NCI-H1092 treated with DMSO at 0.1 percent for 48 hours (cell line): ENCODE measurements at regions not wholly inside any gene's neighbourhood (a gene's known extent, or its start where the extent isn't known, plus 50 kb on each side); places are given as distances from the start of the nearest gene placed in this dataset.
A peak's percentile ranks its signal among the peaks of the same experiment; 100 is the strongest.

ENCODE experiments used
- DNase-seq: peaks from one replicate; lab custom pipeline; 2025; lab: John Stamatoyannopoulos, UW

GRCh38 chr5:161235569-161235968 lies 311.0 kb downstream of the GABRB2 start:
- DNase-seq: no peak

DNA sequence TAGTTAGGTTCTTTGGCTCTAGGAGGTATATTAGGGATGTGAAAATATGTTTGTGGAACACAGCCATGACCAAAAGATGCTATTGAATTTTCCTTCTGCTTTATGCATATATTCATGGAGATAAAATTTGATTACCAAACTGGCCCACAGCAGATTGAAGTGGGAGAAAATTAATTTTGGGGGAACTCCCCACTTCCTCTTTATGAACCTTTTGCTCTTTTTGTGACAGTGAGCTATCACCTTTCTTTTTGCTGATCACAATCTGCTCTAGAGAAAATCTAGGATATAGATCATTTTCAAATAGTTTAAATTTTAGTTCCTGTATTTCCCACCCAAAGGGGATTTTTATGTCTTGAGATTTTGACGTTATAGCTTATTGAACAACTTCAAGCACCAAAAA lies 313.0 kb downstream of the GABRB2 start:
- DNase-seq: no peak

- DNase-seq: peak; percentile 46
These were observed 316.3 kb downstream of the GABRB2 start for GRCh38 chr5:161230221-161230620.

GRCh38 chr5:161219816-161220215 lies 326.7 kb downstream of the GABRB2 start:
- DNase-seq: no peak

GRCh38 chr5:161216877-161217276 lies 329.6 kb downstream of the GABRB2 start:
- no peak for DNase-seq

DNA sequence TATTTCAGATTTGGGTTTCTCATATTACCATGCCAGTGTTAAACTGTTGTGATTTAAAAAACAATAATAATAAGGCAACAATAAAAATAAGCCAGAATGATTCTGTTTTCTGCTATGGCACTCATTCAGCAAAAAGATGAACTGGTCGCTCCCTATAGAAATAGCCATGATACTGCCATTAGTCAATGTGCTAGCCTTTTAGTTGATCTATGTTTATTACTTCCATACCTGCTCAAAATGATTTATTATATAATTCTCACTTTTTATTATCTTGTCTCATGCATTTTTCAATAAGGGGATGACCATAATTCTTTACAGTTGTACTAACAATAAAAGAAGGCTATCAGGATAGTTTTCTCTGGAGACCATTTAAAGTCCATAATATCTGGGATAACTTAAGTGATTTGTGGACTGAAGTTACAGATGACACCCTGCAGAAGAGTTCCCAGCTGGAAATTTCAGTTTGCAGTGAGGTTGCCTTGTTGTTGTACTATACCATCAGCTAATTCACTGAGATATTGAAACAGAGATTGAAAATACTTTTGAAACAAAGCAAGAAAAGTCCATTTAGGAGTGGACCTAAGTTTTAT lies 334.3 kb downstream of the GABRB2 start:
- no peak for DNase-seq

GRCh38 chr5:161201558-161201957 lies 345.0 kb downstream of the GABRB2 start:
- no peak for DNase-seq

DNA sequence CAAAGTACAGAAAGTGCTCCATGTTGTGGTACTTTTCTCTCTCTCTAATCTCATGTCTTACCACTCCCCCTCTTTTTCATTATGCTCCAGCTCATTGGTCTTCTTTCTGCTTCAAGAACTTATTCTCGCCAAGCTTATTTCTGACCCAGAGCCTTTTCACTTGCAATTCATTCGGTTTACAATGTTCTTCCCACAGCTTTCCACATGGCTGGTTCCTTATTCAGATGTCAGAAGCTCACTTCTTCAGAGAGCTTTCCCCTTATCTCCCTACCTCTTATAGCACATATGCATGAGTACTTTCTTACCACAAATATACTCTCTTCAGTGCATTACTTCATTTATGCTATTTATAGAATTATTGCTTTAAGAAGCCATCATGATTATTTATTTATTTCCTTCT lies 338.8 kb upstream of the ATP10B start:
- DNase-seq: no peak

- no peak for DNase-seq
These were observed 338.1 kb upstream of the ATP10B start for GRCh38 chr5:161190086-161190485.

- DNase-seq: no peak
These were observed 337.4 kb upstream of the ATP10B start for GRCh38 chr5:161189452-161189851.

GRCh38 chr5:161183559-161183958 lies 331.5 kb upstream of the ATP10B start:
- no peak for DNase-seq

DNA sequence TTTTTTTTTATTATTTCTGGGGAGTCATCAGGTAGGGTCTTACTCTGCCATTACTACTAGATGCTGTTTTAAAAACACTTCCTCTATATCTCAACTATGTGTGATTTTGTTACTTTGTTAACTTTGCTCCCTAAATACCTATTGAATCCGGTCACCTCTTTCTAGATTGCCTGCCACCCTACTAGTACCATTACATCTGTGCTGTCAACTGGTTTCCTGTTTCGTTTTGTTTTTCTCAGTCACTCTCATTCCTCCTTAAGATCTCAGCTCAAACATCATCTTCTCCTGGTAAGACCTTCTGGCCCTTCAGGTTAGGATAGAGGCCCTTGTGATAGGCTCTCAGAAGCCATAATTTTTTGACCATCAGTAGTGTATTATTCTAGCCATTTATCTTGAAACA lies 324.2 kb upstream of the ATP10B start:
- DNase-seq: no peak

GRCh38 chr5:161169776-161170175 lies 317.8 kb upstream of the ATP10B start:
- no peak for DNase-seq

DNA sequence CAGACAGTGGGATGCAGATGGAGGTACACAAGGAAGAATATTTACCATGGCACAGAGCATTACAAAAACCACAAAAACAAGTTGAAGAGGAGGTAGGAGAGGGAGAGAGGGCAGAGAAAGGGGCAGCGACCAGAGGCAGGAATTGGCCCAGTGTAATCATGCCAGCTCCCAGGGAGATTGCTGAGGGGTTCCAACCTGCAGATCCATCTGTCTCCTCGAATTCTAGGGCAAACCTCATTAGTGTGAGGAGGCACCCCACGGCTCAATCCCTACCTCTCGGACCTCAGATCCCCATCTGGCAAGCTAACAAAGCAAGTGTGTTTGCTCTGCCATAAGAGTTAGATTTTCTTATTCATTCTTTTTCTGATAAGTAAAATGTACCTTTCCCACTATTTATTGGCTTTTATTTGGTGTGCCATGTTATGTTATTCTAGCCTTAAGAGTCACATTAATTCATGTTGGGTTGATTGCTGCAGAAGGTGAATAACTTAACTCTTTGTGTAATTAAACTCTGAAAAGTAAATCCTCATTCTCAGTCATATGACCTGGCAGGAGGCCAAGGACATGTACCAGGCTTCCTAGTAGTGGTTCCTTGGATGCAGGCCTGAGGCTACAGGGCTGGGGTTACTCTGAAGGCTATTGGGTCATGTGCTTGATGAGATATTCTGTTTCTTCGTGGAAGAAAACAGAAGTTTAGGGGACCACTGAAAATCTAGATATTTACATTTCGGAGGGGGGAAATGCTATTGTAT lies 315.2 kb upstream of the ATP10B start:
- peak; percentile 66 for DNase-seq

- DNase-seq: no peak
These were observed 314.1 kb upstream of the ATP10B start for GRCh38 chr5:161165998-161166660.

DNA sequence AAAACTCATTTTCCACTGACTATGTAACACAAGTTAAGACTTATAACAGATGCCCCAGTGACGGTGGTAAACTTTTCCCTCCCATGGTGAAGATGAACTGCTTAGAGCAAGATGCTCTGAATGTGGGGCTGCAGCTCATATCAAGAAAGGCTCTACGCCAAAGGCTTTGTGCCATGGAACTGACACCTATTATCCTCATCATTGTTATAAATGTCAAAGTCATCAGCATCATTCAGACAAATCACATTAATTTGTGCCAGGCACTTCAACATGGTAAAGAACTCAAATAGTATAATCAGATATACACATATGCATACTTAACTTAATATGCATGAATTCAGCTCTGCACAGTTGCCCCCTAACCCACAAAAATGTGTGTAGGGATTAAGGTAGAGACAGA lies 305.9 kb upstream of the ATP10B start:
- no peak for DNase-seq

GRCh38 chr5:161155451-161155850 lies 303.4 kb upstream of the ATP10B start:
- DNase-seq: no peak

DNA sequence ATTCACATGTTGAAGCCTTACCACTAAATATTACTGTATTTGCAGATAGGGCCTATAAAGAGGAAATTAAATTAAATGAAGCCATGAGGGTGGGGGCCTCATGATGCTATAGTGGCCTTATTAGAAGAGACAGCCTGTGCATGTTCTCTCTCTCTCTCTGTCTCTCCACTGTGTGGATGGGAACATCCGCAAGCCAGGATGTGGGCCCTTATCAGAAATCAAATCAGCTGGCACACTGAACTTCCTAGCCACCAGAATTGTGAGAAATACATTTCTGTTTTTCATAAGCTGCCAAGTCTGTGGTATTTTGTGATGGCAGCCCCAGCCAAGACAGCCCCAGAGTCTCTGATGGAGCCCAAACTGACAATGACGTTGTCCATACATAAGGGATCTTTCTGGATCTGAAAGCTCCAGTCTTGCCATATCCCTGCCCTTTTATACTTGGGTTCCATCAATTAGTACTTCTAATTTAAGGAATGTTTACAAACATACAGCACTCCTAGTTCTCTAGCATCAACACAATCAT lies 300.5 kb upstream of the ATP10B start:
- no peak for DNase-seq

GRCh38 chr5:161150441-161150988 lies 298.5 kb upstream of the ATP10B start:
- no peak for DNase-seq

- no peak for DNase-seq
These were observed 297.1 kb upstream of the ATP10B start for GRCh38 chr5:161149078-161149477.

DNA sequence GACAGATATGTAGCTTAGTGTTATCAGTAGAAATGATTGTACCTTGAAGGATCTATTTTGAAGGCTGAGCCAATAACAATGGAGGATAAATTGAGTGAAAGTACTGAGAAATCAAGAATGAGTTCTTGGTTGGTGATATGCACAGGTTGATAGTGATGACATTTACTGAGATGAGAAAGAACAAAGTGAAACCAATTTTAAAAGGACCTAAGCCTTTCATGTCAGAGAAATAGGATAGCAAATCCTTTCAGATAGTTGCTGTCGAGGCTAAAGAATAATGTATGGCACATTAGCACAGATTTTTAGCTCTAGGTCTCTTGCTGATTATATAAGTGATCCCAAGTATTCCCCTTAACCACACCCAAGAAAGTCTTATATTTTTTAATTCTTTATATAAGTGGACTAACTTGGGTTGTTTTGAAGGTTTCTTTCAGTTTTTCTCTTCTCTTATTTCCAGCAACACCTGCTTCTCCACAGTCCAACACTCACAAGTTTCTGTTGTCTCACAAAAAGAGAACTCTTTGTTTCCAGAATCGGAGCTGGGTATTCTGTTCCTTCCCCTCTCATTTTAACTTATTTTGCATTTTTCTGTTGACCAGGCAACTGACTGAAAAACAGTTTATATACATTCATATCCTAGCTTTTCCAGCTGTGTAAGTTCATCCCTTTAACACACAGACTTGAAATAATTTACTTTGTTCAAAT lies 286.9 kb upstream of the ATP10B start:
- DNase-seq: no peak

DNA sequence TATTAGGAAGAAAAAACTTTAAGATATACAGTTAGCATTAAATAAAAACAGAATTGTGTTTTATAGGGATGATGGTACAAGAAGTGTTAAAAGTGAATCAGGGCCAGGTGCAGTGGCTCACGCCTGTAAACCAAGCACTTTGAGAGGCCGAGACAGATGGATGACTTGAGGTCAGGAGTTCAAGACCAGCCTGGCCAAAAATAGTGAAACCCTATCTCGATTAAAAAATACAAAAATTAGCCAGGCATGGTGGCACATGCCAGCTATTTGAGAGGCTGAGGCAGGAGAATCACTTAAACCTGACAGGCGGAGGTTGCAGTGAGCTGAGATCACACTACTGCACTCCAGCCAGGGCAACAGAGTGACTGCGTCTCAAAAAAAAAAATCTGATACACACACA lies 282.9 kb upstream of the ATP10B start:
- DNase-seq: no peak
